ENCODE measurements at regions not wholly inside any gene's neighbourhood (a gene's known extent, or its start where the extent isn't known, plus 50 kb on each side); places are given as distances from the start of the nearest gene placed in this dataset.
"Not testable (repeated sequence)": the region's sequence is repeated elsewhere in the genome, so short reads cannot be mapped to it uniquely, and the experiment has no call there.

DNA sequence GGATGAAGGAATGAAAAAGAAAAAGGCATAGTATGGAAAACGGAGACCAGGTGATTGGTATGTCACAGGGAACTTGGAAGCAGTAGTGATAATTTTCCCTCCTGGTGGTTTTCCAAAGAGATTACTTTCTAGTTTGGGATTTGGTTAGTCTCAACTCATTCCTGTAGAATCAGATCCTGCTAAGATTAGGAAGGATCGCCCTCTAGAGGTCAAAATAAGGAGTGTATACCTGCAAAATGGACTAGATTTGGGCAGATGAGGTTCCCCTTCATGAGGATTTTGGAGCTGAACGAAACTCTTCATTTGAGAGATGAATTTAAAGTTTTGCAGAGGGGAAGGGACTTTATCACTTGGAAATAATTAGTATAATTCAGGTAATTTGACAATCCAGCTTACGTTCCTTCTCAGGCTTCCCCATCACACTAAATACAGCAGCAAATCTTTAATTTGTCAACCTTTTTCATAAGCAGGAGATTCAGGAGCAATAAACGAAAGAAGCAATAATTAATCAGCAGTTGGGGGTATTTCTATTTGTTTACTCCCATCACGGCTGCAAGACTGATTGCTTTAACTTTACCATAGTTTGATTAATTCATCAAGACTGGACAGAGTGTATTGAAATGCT, 65.2 kb downstream of the CCDC195 start:
- 3 to 5% methylated on average over 6 of the region's 6 CpGs for WGBS, 2 donors
- peak; percentile 66 to 86 (median 82) for ATAC-seq
- Histone ChIP-seq H3K36me3 (no peaks in the 10 kb centered on the region), H3K9me3 (no peaks in the 10 kb centered on the region), H3K27ac (no peak overlapping the region), H3K4me3 (no peak overlapping the region), H3K4me1 (no peaks in the 10 kb centered on the region), H3K27me3 (peaks cover 0 to 6% (median 0%) of the 10 kb centered on the region in 4 donors)
- intact Hi-C loops (cut with DNase I): loop anchor here in 2 of 3 donors (5.0 kb wide), 2 partner anchors 289 to 294 kb away; no protein-coding TSS in a partner anchor
- DNase-seq: peak in 1 of 6 donors; percentile 8
- FAIRE-seq: peak; percentile 83
- TF ChIP-seq, protein P1, sequence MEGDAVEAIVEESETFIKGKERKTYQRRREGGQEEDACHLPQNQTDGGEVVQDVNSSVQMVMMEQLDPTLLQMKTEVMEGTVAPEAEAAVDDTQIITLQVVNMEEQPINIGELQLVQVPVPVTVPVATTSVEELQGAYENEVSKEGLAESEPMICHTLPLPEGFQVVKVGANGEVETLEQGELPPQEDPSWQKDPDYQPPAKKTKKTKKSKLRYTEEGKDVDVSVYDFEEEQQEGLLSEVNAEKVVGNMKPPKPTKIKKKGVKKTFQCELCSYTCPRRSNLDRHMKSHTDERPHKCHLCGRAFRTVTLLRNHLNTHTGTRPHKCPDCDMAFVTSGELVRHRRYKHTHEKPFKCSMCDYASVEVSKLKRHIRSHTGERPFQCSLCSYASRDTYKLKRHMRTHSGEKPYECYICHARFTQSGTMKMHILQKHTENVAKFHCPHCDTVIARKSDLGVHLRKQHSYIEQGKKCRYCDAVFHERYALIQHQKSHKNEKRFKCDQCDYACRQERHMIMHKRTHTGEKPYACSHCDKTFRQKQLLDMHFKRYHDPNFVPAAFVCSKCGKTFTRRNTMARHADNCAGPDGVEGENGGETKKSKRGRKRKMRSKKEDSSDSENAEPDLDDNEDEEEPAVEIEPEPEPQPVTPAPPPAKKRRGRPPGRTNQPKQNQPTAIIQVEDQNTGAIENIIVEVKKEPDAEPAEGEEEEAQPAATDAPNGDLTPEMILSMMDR (IDR thresholded peaks at IDR 0.05): peak; percentile 60 to 80 (median 74)

DNA sequence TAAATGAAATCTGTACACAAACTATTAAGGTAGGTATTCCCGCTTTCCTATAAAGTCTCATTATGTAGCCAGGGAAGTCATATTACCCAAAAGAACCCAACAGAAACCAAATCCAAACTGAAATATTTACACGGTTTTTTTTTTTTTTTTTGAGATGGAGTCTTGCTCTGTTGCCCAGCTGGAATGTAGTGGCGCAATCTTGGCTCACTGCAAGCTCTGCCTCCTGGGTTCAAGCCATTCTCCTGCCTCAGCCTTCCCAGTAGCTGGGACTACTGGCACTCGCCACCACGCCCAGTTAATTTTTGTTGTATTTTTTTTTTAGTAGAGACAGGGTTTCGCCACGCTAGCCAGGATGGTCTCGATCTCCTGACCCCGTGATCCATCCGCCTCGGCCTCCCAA, 62.5 kb upstream of the CUL3 start:
- ATAC-seq; H3K9me3 ChIP-seq; H3K27ac ChIP-seq; H3K36me3 ChIP-seq; DNase-seq; H3K4me1 ChIP-seq; H3K4me3 ChIP-seq; intact Hi-C loops (cut with DNase I); FAIRE-seq; H3K27me3 ChIP-seq: not testable (repeated sequence)
- WGBS, 2 donors: 86 to 91% methylated on average over 11 of the region's 11 CpGs

DNA sequence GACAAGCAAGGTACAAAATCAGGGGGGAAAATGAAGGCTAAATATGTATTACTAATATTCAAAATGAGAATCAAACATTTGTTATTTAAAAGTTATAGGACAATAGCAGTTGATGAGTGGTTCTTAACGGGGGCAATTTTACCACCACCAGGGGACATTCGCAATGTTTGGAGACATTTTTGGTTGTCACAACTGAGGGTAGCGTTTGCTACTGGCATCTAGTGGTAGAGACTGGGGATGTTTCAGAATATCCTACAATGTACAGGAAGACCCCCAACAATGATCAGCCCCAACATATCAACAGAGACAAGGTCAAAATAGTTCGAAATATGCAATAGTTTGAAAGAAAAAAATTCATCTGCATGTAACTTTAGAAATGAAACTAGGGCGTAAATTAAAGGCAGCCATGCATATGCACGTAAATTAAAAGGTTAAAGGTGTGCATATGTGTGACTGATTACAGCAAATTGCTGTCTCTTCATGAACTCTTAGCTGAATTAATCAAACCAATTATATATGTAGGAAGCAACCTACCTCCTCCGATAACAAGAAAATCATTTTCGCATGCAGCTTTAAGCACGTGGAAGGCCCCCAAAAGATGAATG, 61.2 kb upstream of the CUL3 start:
- TF ChIP-seq, protein P1 (IDR thresholded peaks at IDR 0.05): peak in 1 of 4 donors; percentile 10
- no peaks in the 10 kb centered on the region for H3K9me3 ChIP-seq
- no peaks in the 10 kb centered on the region for H3K4me1 ChIP-seq
- ATAC-seq (peak in 1 of 4 donors; percentile 41), DNase-seq (no peak), FAIRE-seq (no peak)
- H3K27ac ChIP-seq: no peak overlapping the region
- no peak overlapping the region for H3K4me3 ChIP-seq
- H3K36me3 ChIP-seq: no peaks in the 10 kb centered on the region
- WGBS, 2 donors: 47 to 58% methylated on average over 9 of the region's 9 CpGs
- peaks cover 0 to 5% (median 0%) of the 10 kb centered on the region in 4 donors for H3K27me3 ChIP-seq
- intact Hi-C loops (cut with DNase I): no loop called here

DNA sequence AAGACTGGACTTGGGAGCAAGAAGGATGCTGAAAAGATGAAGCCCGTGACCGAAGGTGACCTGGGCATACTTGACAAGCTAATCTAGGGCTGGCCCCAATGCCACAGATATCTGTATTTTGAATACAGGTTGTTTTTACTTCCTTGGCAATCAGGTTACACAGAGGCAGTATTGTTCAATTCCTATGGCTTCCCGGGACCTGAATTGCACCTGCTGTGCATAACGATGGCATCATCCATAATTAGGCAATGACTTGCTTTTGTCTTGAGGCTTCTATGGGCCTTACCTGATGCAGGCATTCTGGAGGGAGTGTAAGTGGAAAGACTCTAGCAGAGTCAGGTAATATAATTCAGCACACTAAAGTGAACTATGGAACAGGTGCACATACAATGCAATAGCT, 60.6 kb upstream of the CUL3 start:
- FAIRE-seq (no peak), ATAC-seq (peak in 2 of 4 donors; percentile 26 to 44), DNase-seq (no peak)
- TF ChIP-seq, protein P1 (IDR thresholded peaks at IDR 0.05): no peak
- H3K4me3 ChIP-seq: no peak overlapping the region
- no peaks in the 10 kb centered on the region for H3K9me3 ChIP-seq
- WGBS, 2 donors: 22 to 27% methylated on average over 4 of the region's 4 CpGs
- H3K27ac ChIP-seq: no peak overlapping the region
- no peaks in the 10 kb centered on the region for H3K4me1 ChIP-seq
- no peaks in the 10 kb centered on the region for H3K27me3 ChIP-seq
- H3K36me3 ChIP-seq: no peaks in the 10 kb centered on the region
- intact Hi-C loops (cut with DNase I): no loop called here

DNA sequence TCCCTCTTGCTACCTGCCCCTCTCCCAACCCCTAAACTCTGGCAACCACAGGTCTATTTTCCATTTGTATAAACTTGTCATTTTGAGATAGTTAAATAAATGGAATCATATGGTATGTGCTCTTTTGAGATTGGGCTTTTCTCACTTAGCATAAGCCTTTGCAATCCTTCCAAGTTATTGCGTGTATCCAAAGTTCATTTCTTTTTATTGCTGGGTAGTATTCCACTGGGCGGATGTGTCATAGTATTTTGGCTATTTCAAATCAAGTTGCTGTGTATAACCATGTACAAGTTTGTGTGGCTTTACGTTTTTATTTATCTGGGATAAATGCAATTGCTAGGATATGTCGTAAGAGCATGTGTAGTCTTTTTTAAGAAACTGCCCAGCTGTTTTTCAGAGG, 55.5 kb upstream of the CUL3 start:
- ATAC-seq (no peak), DNase-seq (no peak), FAIRE-seq (no peak)
- no peak overlapping the region for H3K4me3 ChIP-seq
- H3K4me1 ChIP-seq: no peaks in the 10 kb centered on the region
- WGBS, 2 donors: 75 to 84% methylated on average over 4 of the region's 4 CpGs
- no peaks in the 10 kb centered on the region for H3K27me3 ChIP-seq
- TF ChIP-seq, protein P1 (IDR thresholded peaks at IDR 0.05): no peak
- no peak overlapping the region for H3K27ac ChIP-seq
- H3K9me3 ChIP-seq: no peaks in the 10 kb centered on the region
- H3K36me3 ChIP-seq: no peaks in the 10 kb centered on the region
- intact Hi-C loops (cut with DNase I): no loop called here
